Keratinocyte (primary cell): ENCODE measurements at regions not wholly inside any gene's neighbourhood (a gene's known extent, or its start where the extent isn't known, plus 50 kb on each side); places are given as distances from the start of the nearest gene placed in this dataset.

Source experiments
- DNase-seq: peaks from one replicate; pipeline ENCODE4 v3.0.0-alpha.2; 2011; ENCODE audit warnings: low read depth, missing footprints, low spot score
- FAIRE-seq: peaks from 2 replicates; lab custom pipeline; 2011; peaks lifted over from hg19 to GRCh38; lab: Jason Lieb, UNC
- H2AFZ ChIP-seq: 2 replicates; pipeline ENCODE4 v1.6.0; 2012; ENCODE audit warnings: low read length, control low read depth, inconsistent platforms; ENCODE audit not compliant: control insufficient read depth
- H3K27ac ChIP-seq: 2 replicates; pipeline ENCODE4 v1.5.1; 2011; ENCODE audit warnings: low read length; ENCODE audit not compliant: control insufficient read depth, insufficient read depth
- H3K27me3 ChIP-seq: 3 replicates; pipeline ENCODE4 v1.6.0; 2011; ENCODE audit warnings: low read length; ENCODE audit not compliant: control insufficient read depth, insufficient read depth; ENCODE audit errors: extremely low read depth
- H3K36me3 ChIP-seq, 2 experiments: 2 replicates in 1 of 2; 3 replicates in 1 of 2; pipeline ENCODE4 v1.5.1; 2011; ENCODE audit warnings: low read length in 2 of 2, mild to moderate bottlenecking in 1 of 2; ENCODE audit not compliant: control insufficient read depth in 2 of 2, insufficient read depth in 2 of 2; ENCODE audit errors: extremely low read depth in 1 of 2
- H3K4me1 ChIP-seq: 3 replicates; pipeline ENCODE4 v1.5.1; 2011; ENCODE audit warnings: low read length; ENCODE audit not compliant: control insufficient read depth, insufficient read depth; ENCODE audit errors: extremely low read depth
- H3K4me2 ChIP-seq: 3 replicates; pipeline ENCODE4 v1.6.0; 2011; ENCODE audit warnings: low read depth, low read length; ENCODE audit not compliant: control insufficient read depth, insufficient read depth; ENCODE audit errors: extremely low read depth
- H3K4me3 ChIP-seq, 3 experiments: fragments of 200-600 bp in 1 of 3; sonication (generic) in 1 of 3; 2 replicates in 2 of 3; 3 replicates in 1 of 3; pipeline ENCODE4 v1.5.1; 2011 to 2016; ENCODE audit warnings: low read length in 3 of 3, mild to moderate bottlenecking in 3 of 3, control low read depth in 2 of 3, inconsistent platforms in 1 of 3, low read depth in 1 of 3, mixed read lengths in 1 of 3, mixed run types in 1 of 3, moderate library complexity in 1 of 3; ENCODE audit not compliant: control insufficient read depth in 2 of 3, insufficient read depth in 2 of 3; ENCODE audit errors: extremely low read depth in 1 of 3
- H3K79me2 ChIP-seq: 2 replicates; pipeline ENCODE4 v1.6.0; 2012; ENCODE audit warnings: low read length; ENCODE audit not compliant: control insufficient read depth, insufficient read depth
- H3K9ac ChIP-seq: 3 replicates; pipeline ENCODE4 v1.6.0; 2011; ENCODE audit warnings: low read length; ENCODE audit not compliant: control insufficient read depth, insufficient read depth; ENCODE audit errors: extremely low read depth
- H3K9me1 ChIP-seq: 3 replicates; pipeline ENCODE4 v1.6.0; 2011; ENCODE audit warnings: low read length; ENCODE audit not compliant: control insufficient read depth, insufficient read depth; ENCODE audit errors: extremely low read depth
- H3K9me3 ChIP-seq: 2 replicates; pipeline ENCODE4 v1.5.1; 2012; ENCODE audit warnings: low read depth, low read length; ENCODE audit not compliant: control insufficient read depth
- H4K20me1 ChIP-seq: 3 replicates; pipeline ENCODE4 v1.6.0; 2011; ENCODE audit warnings: low read length; ENCODE audit not compliant: control insufficient read depth, insufficient read depth; ENCODE audit errors: extremely low read depth
- CTCF ChIP-seq, 3 experiments: IDR thresholded peaks in 1 of 3; conservative IDR thresholded peaks in 1 of 3; optimal IDR thresholded peaks in 1 of 3; 2 replicates in 2 of 3; 3 replicates in 1 of 3; pipeline versions ENCODE3 to v1.5.1; 2011; ENCODE audit warnings: low read length in 3 of 3, mild to moderate bottlenecking in 3 of 3, moderate library complexity in 2 of 3, control low read depth in 1 of 3, inconsistent platforms in 1 of 3; ENCODE audit not compliant: insufficient read depth in 2 of 3; ENCODE audit errors: extremely low read depth in 1 of 3
- EZH2 ChIP-seq: IDR thresholded peaks from one replicate; pipeline ENCODE4 v1.6.1; 2012; ENCODE audit warnings: inconsistent platforms, mild to moderate bottlenecking, low read length, moderate library complexity
- dilution Hi-C: fragments of 300-500 bp; cut with MboI; formaldehyde crosslinking; loops from one replicate; pipeline ENCODE4 v1.7.0; 2020; ENCODE audit warnings: low sequenced_read_pairs; ENCODE audit not compliant: extremely low pct_ligation_motif_present

- Histone ChIP-seq H3K9me3 (no peaks in the 10 kb centered on the region), H3K4me2 (no peak overlapping the region), H3K4me3 (no peak overlapping the region), H3K9me1 (no peaks in the 10 kb centered on the region), H3K4me1 (no peaks in the 10 kb centered on the region), H2AFZ (no peak overlapping the region), H3K36me3 (no peaks in the 10 kb centered on the region), H4K20me1 (no peaks in the 10 kb centered on the region), H3K79me2 (no peaks in the 10 kb centered on the region), H3K9ac (no peak overlapping the region), H3K27ac (no peak overlapping the region), H3K27me3 (no peaks in the 10 kb centered on the region)
- dilution Hi-C loops: no loop called here
- no peak for FAIRE-seq
- DNase-seq: no peak
- TF ChIP-seq CTCF (optimal IDR thresholded peaks at IDR 0.05 in 1 of 3, IDR thresholded peaks at IDR 0.05 in 1 of 3, conservative IDR thresholded peaks at IDR 0.05 in 1 of 3; ENCODE audit: extremely low read depth in 1 of 3, insufficient read depth in 2 of 3, low read length in 3 of 3) (no peak), EZH2 (no peak)
These were observed 55.7 kb upstream of the PDE1A start for GRCh38 chr2:182482511-182482910.

GRCh38 chr2:182496596-182496995 lies 69.8 kb upstream of the PDE1A start:
- no peak for FAIRE-seq
- H3K27me3 ChIP-seq: no peaks in the 10 kb centered on the region
- H3K9me3 ChIP-seq: no peaks in the 10 kb centered on the region
- TF ChIP-seq CTCF (optimal IDR thresholded peaks at IDR 0.05 in 1 of 3, IDR thresholded peaks at IDR 0.05 in 1 of 3, conservative IDR thresholded peaks at IDR 0.05 in 1 of 3; ENCODE audit: extremely low read depth in 1 of 3, insufficient read depth in 2 of 3, low read length in 3 of 3): no peak
- TF ChIP-seq EZH2: no peak
- no peak overlapping the region for H3K9ac ChIP-seq
- no peak overlapping the region for H3K4me3 ChIP-seq
- no peak overlapping the region for H3K27ac ChIP-seq
- H3K79me2 ChIP-seq: no peaks in the 10 kb centered on the region
- dilution Hi-C loops: no loop called here
- no peaks in the 10 kb centered on the region for H4K20me1 ChIP-seq
- no peaks in the 10 kb centered on the region for H3K36me3 ChIP-seq
- no peaks in the 10 kb centered on the region for H3K4me1 ChIP-seq
- DNase-seq: no peak
- no peak overlapping the region for H2AFZ ChIP-seq
- H3K4me2 ChIP-seq: no peak overlapping the region
- no peaks in the 10 kb centered on the region for H3K9me1 ChIP-seq
